ENCODE measurements at regions not wholly inside any gene's neighbourhood (a gene's known extent, or its start where the extent isn't known, plus 50 kb on each side); places are given as distances from the start of the nearest gene placed in this dataset.

DNA sequence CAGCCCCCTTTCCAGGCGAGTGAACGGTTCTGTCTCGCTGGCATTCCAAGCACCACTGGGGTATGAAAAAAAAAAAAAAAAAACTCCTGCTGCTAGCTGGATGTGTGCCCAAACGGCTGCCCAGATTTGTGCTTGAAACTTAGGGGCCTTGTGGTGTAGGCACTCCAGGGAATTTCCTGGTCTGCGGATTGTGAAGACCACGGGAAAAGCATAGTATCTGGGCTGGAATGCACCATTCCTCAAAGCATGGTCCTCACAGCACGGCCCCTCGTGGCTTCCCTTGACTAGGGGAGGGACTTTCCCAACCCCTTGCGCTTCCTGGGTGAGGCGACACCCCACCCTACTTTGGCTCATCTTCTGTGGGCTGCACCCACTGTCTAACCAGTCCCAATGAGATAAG, 516.8 kb upstream of the FAM241A start:
- no peaks in the 10 kb centered on the region for H3K36me3 ChIP-seq (ENCODE audit: control insufficient read depth in 2 of 4, insufficient read depth in 4 of 4, low read length in 3 of 4)
- no peak overlapping the region for H3K27ac ChIP-seq (ENCODE audit: low read depth, low read length)
- H2AK5ac ChIP-seq (ENCODE audit: low read depth, low read length) = no peak overlapping the region
- no peak overlapping the region for H2BK120ac ChIP-seq (replicated peaks; ENCODE audit: low read depth, low read length)
- no peaks in the 10 kb centered on the region for H3K9me3 ChIP-seq (ENCODE audit: insufficient read depth in 2 of 2, low read depth in 1 of 2, low read length in 1 of 2)
- POLR2A ChIA-PET (ENCODE audit: partially characterized antibody) = no interaction called here
- H3K23ac ChIP-seq (ENCODE audit: insufficient read length) = no peak overlapping the region
- no peak overlapping the region for H3K4ac ChIP-seq (replicated peaks; ENCODE audit: insufficient read length, low read depth, low read length)
- H3K14ac ChIP-seq (ENCODE audit: insufficient read length) = no peak overlapping the region
- no peak overlapping the region for H4K5ac ChIP-seq (ENCODE audit: insufficient read length, low read depth, low read length)
- H2BK12ac ChIP-seq (ENCODE audit: low read depth, low read length) = no peak overlapping the region
- no peak for FAIRE-seq
- H3K56ac ChIP-seq (replicated peaks; ENCODE audit: insufficient read length, low read depth, low read length) = no peak overlapping the region
- no peak overlapping the region for H2BK20ac ChIP-seq (ENCODE audit: low read length)
- no peaks in the 10 kb centered on the region for H3K27me3 ChIP-seq (replicated peaks in 1 of 4; ENCODE audit: control insufficient read depth in 3 of 4, extremely low read depth in 1 of 4, insufficient read depth in 3 of 4, low read length in 3 of 4)
- H4K8ac ChIP-seq (ENCODE audit: extremely low read depth, insufficient read depth, low read length) = no peak overlapping the region; the same call in 1 of the 2 replicates
- H4K91ac ChIP-seq (replicated peaks; ENCODE audit: insufficient read length, low read length) = no peak overlapping the region
- no peaks in the 10 kb centered on the region for H3K79me2 ChIP-seq (ENCODE audit: control insufficient read depth in 1 of 2, insufficient read depth in 2 of 2, low read length in 2 of 2)
- no peak overlapping the region for H2BK15ac ChIP-seq (ENCODE audit: low read length)
- no peaks in the 10 kb centered on the region for H3K23me2 ChIP-seq (ENCODE audit: low read depth, low read length)
- H2BK5ac ChIP-seq (ENCODE audit: low read depth, low read length) = no peak overlapping the region
- H3K4me3 ChIP-seq (ENCODE audit: extremely low read depth in 1 of 4, insufficient read depth in 2 of 4, low read depth in 3 of 4, low read length in 4 of 4) = no peak overlapping the region
- H3K79me1 ChIP-seq (ENCODE audit: low read depth, low read length) = no peaks in the 10 kb centered on the region
- H3K9ac ChIP-seq (replicated peaks in 1 of 4; ENCODE audit: extremely low read depth in 1 of 4, low read depth in 3 of 4, low read length in 3 of 4) = no peak overlapping the region
- H3K4me1 ChIP-seq (replicated peaks in 1 of 4; ENCODE audit: control insufficient read depth in 3 of 4, insufficient read depth in 4 of 4, low read length in 3 of 4) = no peaks in the 10 kb centered on the region
- no peak for DNase-seq (ENCODE audit: low read depth in 1 of 2, low spot score in 2 of 2)
- H3K18ac ChIP-seq (ENCODE audit: extremely low read depth, low read length) = no peak overlapping the region
- TF ChIP-seq YY1 (IDR thresholded peaks at IDR 0.05; ENCODE audit: low read depth, low read length) (no peak), PHF8 (conservative IDR thresholded peaks at IDR 0.05; ENCODE audit: low read depth, low read length) (no peak), MAFK (IDR thresholded peaks at IDR 0.05; ENCODE audit: low read depth, low read length) (no peak), SIX5 (IDR thresholded peaks at IDR 0.05; ENCODE audit: low read depth, low read length) (no peak), NRF1 (IDR thresholded peaks at IDR 0.05; ENCODE audit: low read depth, low read length) (no peak), POU5F1 (IDR thresholded peaks at IDR 0.05; ENCODE audit: low read depth, low read length) (no peak), SP2 (IDR thresholded peaks at IDR 0.05; ENCODE audit: low read length) (no peak), SP4 (IDR thresholded peaks at IDR 0.05; ENCODE audit: low read length) (no peak), BCL11A (IDR thresholded peaks at IDR 0.05; ENCODE audit: low read depth in 2 of 2, low read length in 2 of 2) (no peak), CBX8 (IDR thresholded peaks at IDR 0.05; ENCODE audit: borderline replicate concordance, low read depth, low read length) (no peak), RBBP5 (IDR thresholded peaks at IDR 0.05; ENCODE audit: borderline replicate concordance, low read depth, low read length) (no peak)
- TF ChIP-seq, protein P1, sequence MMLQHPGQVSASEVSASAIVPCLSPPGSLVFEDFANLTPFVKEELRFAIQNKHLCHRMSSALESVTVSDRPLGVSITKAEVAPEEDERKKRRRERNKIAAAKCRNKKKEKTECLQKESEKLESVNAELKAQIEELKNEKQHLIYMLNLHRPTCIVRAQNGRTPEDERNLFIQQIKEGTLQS (IDR thresholded peaks at IDR 0.05; ENCODE audit: insufficient read depth, low read depth, low read length) = no peak
- WGBS, 2 experiments (ENCODE audit: extremely low coverage in 1 of 2, insufficient coverage in 1 of 2, insufficient read length in 1 of 2, insufficient replicate concordance in 2 of 2, low coverage in 1 of 2, low lambda C conversion rate in 2 of 2, missing lambda C conversion rate in 1 of 2) = 96% methylated on average over 6 of the region's 10 CpGs; no CpG with 5 or more reads in 1 of the 2 experiments
- no peaks in the 10 kb centered on the region for H4K20me1 ChIP-seq (replicated peaks in 1 of 2; ENCODE audit: control insufficient read depth in 1 of 2, insufficient read depth in 2 of 2, low read length in 2 of 2)
- CTCF ChIA-PET (ENCODE audit: partially characterized antibody) = interaction anchor here (0.5 to 0.7 kb wide), 3 partner anchors 55 to 1622 kb away, joined by 3 to 4 read pairs (median 3); no protein-coding TSS in a partner anchor
- no peak overlapping the region for H3K4me2 ChIP-seq (ENCODE audit: insufficient read depth in 1 of 2, low read depth in 2 of 2, low read length in 2 of 2)
- H2AFZ ChIP-seq (ENCODE audit: low read length) = no peak overlapping the region; the same call in 1 of the 2 replicates
